Upper lobe of left lung (tissue), 6 donors: ENCODE measurements at regions not wholly inside any gene's neighbourhood (a gene's known extent, or its start where the extent isn't known, plus 50 kb on each side); places are given as distances from the start of the nearest gene placed in this dataset.

Experiments used
- ATAC-seq, 2 donors: fragments of 200-7000 bp; cut with Tn5 transposase; one replicate each; pipeline ENCODE4 v1.9.1; 2022; ENCODE audit warnings: mild to moderate bottlenecking in 2 of 2, moderate library complexity in 2 of 2; ENCODE audit not compliant: low FRiP score in 2 of 2
- DNase-seq, 2 donors: peaks; one replicate each; pipeline ENCODE4 v3.0.0-alpha.2; 2019 to 2020
- H3K27ac ChIP-seq, 4 donors: fragments of 200-600 bp; sonication (generic); one replicate each; pipeline ENCODE4 v1.5.1; 2016 to 2019
- H3K27me3 ChIP-seq, 4 donors: fragments of 200-600 bp; sonication (generic); one replicate each; pipeline ENCODE4 v1.5.1; 2017 to 2019
- H3K36me3 ChIP-seq, 4 donors: fragments of 200-600 bp; sonication (generic); one replicate each; pipeline ENCODE4 v1.5.1; 2016 to 2019
- H3K4me1 ChIP-seq, 4 donors: fragments of 200-600 bp; sonication (generic); one replicate each; pipeline ENCODE4 v1.5.1; 2018 to 2019
- H3K4me3 ChIP-seq, 4 donors: fragments of 200-600 bp; sonication (generic); one replicate each; pipeline ENCODE4 v1.5.1; 2017 to 2019; ENCODE audit warnings: mild to moderate bottlenecking in 2 of 4, moderate library complexity in 1 of 4
- H3K9me3 ChIP-seq, 4 donors: fragments of 200-600 bp; sonication (generic); one replicate each; pipeline ENCODE4 v1.5.1; 2018 to 2019
- CTCF ChIP-seq, 6 experiments: fragments of 450-650 bp in 4 of 6; fragments of 200-600 bp in 2 of 6; sonication (generic) in 2 of 6; IDR thresholded peaks; one replicate each; pipeline ENCODE4 v1.5.1; 2016 to 2019; ENCODE audit warnings: antibody characterized with exemption in 6 of 6
- EP300 ChIP-seq, 4 donors: sonication (generic); formaldehyde crosslinking; IDR thresholded peaks; one replicate each; pipeline ENCODE4 v1.5.1; 2017; ENCODE audit warnings: antibody characterized with exemption in 4 of 4, control low read depth in 2 of 4
- POLR2A ChIP-seq, 4 donors: fragments of 450-650 bp; IDR thresholded peaks; one replicate each; pipeline ENCODE4 v1.5.1; 2016 to 2017; ENCODE audit warnings: antibody characterized with exemption in 4 of 4, mild to moderate bottlenecking in 2 of 4
- POLR2AphosphoS5 ChIP-seq, 2 donors: sonication (generic); formaldehyde crosslinking; IDR thresholded peaks; one replicate each; pipeline ENCODE4 v1.5.1; 2017; ENCODE audit warnings: antibody characterized with exemption in 2 of 2
- WGBS, 2 donors: methylation state at CpG; one replicate each; pipeline ENCODE4 v1.1.5; 2017 to 2018; 5-methylcytosine and 5-hydroxymethylcytosine counted together
- donor health status: DM: no; HTN: no; CAD: no; lungs with moderate emphysema.
- donor health status: DM: no; HTN: yes; CAD: no; lungs with severe emphysema.

- no peak for DNase-seq
- TF ChIP-seq CTCF (IDR thresholded peaks at IDR 0.05) (no peak), POLR2AphosphoS5 (IDR thresholded peaks at IDR 0.05) (no peak), EP300 (IDR thresholded peaks at IDR 0.05) (no peak), POLR2A (IDR thresholded peaks at IDR 0.05) (no peak)
- Histone ChIP-seq H3K4me1 (peaks cover 5 to 10% (median 6%) of the 10 kb centered on the region in 4 donors), H3K9me3 (no peaks in the 10 kb centered on the region), H3K27me3 (no peaks in the 10 kb centered on the region), H3K27ac (no peak overlapping the region), H3K36me3 (no peaks in the 10 kb centered on the region), H3K4me3 (no peak overlapping the region)
- no peak for ATAC-seq
- WGBS, 2 donors, result 92% methylated on average over 10 of the region's 10 CpGs
Measured at GRCh38 chr10:3241967-3242650, 69.5 kb upstream of the PITRM1 start.

GRCh38 chr10:3241274-3241921 lies 68.8 kb upstream of the PITRM1 start:
- no peaks in the 10 kb centered on the region for H3K9me3 ChIP-seq
- ATAC-seq (no peak), DNase-seq (no peak)
- 74 to 82% methylated on average over 24 of the region's 24 CpGs for WGBS, 2 donors
- no peaks in the 10 kb centered on the region for H3K27me3 ChIP-seq
- H3K4me3 ChIP-seq, result no peak overlapping the region
- peaks cover 5 to 10% (median 6%) of the 10 kb centered on the region in 4 donors for H3K4me1 ChIP-seq
- TF ChIP-seq CTCF (IDR thresholded peaks at IDR 0.05), result no peak
- no peak for TF ChIP-seq POLR2AphosphoS5 (IDR thresholded peaks at IDR 0.05)
- no peak for TF ChIP-seq POLR2A (IDR thresholded peaks at IDR 0.05)
- TF ChIP-seq EP300 (IDR thresholded peaks at IDR 0.05), result no peak
- H3K36me3 ChIP-seq, result no peaks in the 10 kb centered on the region
- H3K27ac ChIP-seq, result no peak overlapping the region

GRCh38 chr10:3239920-3240894 lies 67.6 kb upstream of the PITRM1 start:
- ATAC-seq (peak in 1 of 2 donors; percentile 6), DNase-seq (no peak)
- H3K27me3 ChIP-seq, result no peaks in the 10 kb centered on the region
- peak overlapping the region in 1 of 4 donors; percentile 15 for H3K4me3 ChIP-seq
- H3K36me3 ChIP-seq, result no peaks in the 10 kb centered on the region
- TF ChIP-seq EP300 (IDR thresholded peaks at IDR 0.05) (no peak), POLR2A (IDR thresholded peaks at IDR 0.05) (no peak), POLR2AphosphoS5 (IDR thresholded peaks at IDR 0.05) (no peak), CTCF (IDR thresholded peaks at IDR 0.05) (no peak)
- 59 to 61% methylated on average over 24 to 30 of the region's 30 CpGs for WGBS, 2 donors
- H3K9me3 ChIP-seq, result no peaks in the 10 kb centered on the region
- H3K4me1 ChIP-seq, result peaks cover 5 to 10% (median 6%) of the 10 kb centered on the region in 4 donors
- H3K27ac ChIP-seq, result peak overlapping the region in 1 of 4 donors; percentile 16

- Histone ChIP-seq H3K27me3 (no peaks in the 10 kb centered on the region), H3K4me3 (no peak overlapping the region), H3K27ac (no peak overlapping the region), H3K36me3 (no peaks in the 10 kb centered on the region), H3K9me3 (no peaks in the 10 kb centered on the region), H3K4me1 (peaks cover 5 to 10% (median 6%) of the 10 kb centered on the region in 4 donors)
- peak; percentile 66 to 84 for DNase-seq
- ATAC-seq, result peak; percentile 73 to 87
- TF ChIP-seq POLR2A (IDR thresholded peaks at IDR 0.05), result no peak
- no peak for TF ChIP-seq EP300 (IDR thresholded peaks at IDR 0.05)
- peak; percentile 86 to 92 (median 88) for TF ChIP-seq CTCF (IDR thresholded peaks at IDR 0.05)
- peak in 1 of 2 donors; percentile 8 for TF ChIP-seq POLR2AphosphoS5 (IDR thresholded peaks at IDR 0.05)
- 33 to 43% methylated on average over 23 to 35 of the region's 35 CpGs for WGBS, 2 donors
Measured at GRCh38 chr10:3239066-3239919, 66.7 kb upstream of the PITRM1 start.
